COLO668 (cell line): ENCODE measurements at regions not wholly inside any gene's neighbourhood (a gene's known extent, or its start where the extent isn't known, plus 50 kb on each side); places are given as distances from the start of the nearest gene placed in this dataset.
A peak's percentile ranks its signal among the peaks of the same experiment; 100 is the strongest.

Source experiments
- DNase-seq: peaks from one replicate; lab custom pipeline; 2025; ENCODE audit not compliant: unreplicated experiment; lab: John Stamatoyannopoulos, UW

DNA sequence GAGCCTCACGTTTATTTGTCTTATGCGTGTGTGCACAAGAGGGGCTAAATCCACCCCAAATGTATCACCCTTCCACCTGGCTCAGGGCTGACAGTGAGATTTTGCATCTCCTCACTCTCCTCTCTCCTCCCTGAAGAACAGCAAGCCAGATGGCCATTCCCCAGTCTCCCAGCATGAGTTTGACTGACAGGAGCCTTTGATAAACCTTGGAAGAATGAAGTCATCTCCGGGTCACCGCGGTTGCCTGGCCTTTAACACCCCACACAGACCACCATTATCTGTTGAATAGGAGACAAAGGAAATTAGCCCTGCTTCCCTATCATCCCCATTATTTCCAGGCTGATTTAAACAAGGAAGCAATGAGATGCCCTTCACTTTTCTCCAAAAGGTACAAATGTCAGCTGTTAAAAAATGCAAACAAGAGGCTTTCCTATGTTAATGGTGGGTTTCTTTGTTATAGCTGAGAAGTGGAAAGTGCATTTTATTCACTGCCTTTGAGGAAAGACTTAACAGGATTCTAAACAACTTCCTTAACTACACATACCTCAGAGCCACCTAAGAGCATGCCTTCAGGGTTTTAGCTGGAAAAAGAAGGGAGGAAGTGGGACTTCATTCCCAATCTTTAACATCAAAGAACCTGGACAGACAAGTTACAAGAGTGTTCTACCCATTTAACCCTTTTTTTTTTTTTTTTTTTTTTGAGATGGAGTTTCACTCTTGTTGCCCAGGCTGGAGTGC, 524.8 kb upstream of the ID4 start:
- no peak for DNase-seq

DNA sequence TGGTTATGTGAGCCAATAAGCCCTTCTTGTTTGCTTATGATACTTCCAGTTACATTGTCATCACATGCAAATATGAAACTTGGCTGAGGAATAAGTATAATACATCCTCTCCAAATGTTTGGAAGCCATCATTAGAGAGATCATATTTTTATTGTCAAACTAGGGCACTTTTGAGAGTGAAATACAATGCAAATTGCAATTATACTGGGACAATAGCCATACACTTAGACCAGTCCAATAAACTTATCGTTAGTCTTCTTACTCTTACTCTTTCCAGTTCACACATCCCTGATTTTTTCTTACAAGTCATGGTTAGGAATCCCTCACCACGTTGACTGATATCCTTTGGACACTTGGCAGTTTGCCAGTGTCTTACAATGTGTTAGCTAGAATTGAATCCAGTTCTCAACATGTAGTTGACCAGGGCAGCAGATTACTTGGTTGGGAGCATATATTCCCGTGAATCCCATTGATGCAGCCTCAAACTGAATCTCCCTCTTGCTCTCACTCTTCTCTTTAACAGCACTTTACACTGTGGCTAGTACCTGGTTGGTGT, 519.7 kb upstream of the ID4 start:
- no peak for DNase-seq

DNA sequence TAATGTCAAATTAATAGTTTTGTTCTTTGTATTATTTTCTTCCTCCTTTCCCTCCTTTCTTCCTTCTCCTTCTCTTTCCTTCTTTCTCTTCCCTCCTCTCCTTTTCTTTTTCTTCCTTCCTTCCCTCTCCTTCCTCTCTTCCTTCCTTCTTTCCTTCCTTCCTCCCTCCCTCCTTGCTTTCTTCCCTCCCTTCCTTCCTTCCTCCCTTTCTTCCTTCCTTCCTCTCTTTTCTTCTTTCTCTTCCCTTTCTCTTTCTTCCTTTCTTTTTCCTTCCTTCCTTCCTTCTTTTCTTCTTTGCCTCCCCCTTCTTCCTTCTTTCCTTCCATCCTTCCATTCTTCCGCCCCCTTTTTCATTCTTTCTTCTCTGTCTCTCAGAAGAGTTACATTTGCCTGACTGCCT, 518.2 kb upstream of the ID4 start:
- no peak for DNase-seq

DNA sequence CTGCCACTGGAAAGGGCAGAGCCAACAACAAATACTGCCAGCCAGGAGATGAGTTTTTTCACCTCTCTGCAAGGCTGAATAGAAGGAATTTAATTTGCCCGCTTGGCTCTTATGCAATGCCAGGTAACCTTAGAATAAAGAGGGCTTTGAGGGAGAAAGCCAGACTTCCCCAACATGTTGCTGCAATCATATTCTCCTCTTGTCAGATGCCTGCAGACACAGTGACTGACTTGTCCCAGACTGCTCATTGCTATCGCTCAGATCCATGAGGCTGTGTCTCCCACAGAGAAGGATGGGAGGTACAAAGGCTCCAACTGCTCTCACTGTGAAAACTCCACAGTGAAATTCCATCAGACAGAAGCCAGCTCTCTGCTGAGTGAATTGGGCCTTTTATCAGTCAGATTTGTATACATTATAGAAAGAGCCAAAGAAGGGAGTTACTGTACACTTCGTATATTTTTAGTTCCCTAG, 517.0 kb upstream of the ID4 start:
- no peak for DNase-seq

DNA sequence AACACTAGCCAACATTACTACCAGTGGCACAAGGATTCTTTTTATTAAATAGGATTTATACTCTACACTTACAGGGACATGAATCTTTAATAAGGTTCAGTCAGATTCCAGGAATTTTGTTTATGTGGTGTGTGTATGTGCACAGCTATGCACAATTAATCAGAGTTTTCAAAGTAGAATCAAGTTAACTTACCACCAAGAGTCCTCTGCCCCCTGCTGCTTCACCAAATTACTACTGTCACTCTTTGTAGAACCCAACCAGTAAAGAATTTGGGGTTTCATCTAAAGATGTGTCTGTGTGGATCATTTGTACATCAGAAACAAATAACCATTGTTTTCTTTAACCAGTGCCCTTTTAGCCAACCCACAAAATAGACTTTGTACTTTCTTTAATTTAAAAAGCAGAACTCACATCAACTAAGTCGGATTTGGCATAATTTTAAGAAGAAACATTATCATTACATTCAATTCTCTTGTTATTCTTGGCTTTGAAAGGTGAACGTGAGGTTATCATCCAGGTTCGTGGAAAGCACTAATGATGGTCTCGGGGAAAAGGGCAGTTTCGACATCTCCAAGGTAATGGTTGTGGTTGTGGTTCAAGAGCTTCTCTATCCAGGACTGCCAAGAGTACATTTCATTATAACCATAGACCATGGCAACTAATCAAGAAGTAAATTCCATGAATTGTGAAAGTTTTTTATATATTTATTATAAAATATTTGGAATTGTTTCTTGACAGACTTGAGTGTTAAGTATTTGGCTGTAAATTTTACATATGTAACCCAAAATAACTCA, 514.3 kb upstream of the ID4 start:
- DNase-seq = no peak

DNA sequence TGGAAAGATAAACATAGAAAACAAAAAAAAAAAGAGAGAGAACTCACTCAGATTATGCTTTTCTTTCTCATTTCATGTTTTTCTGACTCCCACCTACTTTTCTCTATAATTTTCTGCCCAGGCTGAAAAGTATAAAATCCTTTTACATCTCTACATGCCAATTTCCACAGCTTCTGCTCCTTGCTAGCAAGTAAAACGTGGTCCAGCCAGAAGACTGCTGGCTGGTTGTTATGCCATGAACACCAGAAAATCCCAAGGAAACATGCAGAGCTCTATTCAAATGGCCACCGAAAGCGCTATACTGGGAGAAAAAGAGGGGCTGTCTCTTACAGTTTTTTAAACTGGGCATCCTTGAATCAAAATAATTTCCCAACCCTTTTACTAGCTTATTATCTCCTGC, 512.8 kb upstream of the ID4 start:
- no peak for DNase-seq

DNA sequence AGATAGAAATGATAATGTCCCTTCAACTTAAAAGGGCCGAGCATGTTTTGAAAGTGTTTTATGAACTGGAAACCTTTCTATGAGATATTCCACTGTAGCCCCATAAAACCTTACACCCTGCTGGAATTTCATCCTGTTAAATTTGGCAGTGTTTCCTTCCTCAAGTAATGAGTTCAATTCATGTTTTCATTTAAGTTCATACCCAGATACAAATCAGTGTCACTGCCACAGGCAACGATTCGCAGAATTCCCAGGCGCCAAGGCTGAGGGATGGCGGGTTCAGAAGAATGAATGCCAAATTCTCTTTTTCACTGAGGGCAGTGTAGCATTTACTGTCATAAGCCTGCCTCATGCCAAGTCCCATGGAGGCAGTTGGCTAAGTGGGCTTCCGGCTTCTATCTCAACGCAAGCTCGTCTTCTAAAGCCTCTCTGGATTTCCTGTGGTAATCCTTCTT, 511.8 kb upstream of the ID4 start:
- DNase-seq = no peak

DNA sequence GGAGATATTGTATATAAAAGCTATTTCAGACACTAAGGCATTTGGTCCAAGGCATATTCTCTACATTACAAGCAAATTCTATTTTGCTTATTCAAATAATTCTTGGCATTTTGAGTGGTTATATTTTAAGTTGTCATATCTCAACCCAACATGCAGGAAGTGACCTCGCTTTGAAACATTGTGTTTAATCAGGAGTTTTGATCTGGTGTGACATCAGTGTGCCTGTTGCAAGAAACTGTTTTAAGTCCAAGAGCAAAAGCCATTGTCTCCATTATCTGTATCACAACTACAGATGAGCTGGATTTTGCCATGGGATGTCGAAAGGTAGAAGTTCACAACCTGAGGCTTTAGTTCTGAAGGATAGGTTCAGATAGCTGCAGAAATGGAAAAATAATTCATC, 509.9 kb upstream of the ID4 start:
- no peak for DNase-seq

DNA sequence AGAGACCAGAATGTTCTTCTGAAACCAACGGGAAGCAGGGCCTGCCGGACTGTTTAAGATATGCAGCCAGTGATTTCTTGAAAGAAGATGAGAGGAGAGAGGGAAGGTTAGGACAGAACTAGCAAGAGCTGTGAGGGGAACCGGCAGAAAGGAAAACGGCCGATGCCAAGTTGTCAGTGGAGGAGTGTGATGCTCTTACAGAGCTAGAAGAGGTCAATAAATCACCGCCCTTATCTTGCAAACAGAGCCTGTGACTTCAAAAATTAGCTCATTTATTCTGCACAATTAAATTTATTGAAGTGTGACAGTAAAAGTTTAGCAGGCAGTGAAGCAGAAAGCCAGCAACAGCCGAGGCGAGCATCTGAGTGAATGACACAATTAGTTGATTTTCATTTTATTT, 509.5 kb upstream of the ID4 start:
- DNase-seq = no peak

DNA sequence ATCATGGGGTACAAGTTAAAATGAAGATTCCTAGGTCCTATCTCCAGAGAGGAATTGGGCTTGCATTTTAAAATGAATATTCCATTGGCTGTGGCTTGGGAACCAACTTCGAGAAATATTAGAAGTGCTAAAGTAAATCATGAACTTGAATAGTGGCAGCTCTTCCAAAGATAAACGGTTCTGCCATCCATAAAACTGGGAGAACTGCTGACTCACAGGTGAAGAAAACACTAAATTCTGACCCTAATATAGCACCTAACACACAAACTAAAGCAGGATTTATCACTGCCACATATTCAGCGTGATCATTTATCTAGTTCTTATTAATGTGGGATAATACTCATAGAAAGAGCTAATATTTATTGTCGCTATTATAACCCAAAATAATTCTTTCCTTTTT, 508.1 kb upstream of the ID4 start:
- no peak for DNase-seq

DNA sequence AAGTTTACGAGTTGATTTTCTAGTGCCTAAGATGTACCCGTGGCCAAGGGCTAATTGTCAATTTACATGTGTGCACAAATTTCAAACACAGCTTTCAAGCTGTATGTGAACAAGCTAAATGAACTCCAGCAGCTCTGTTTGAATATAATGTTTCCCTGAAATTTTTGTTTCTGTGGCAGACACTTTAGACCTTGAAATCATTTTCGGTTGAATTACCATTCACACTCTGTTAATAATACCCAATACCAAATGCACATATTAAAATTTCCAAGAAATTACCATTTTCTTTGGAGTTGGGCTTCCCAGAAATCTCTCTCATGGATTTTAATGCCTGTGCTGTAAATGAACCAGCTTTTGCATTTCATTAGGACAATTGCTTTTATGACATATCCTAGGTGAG, 506.1 kb upstream of the ID4 start:
- DNase-seq = no peak

DNA sequence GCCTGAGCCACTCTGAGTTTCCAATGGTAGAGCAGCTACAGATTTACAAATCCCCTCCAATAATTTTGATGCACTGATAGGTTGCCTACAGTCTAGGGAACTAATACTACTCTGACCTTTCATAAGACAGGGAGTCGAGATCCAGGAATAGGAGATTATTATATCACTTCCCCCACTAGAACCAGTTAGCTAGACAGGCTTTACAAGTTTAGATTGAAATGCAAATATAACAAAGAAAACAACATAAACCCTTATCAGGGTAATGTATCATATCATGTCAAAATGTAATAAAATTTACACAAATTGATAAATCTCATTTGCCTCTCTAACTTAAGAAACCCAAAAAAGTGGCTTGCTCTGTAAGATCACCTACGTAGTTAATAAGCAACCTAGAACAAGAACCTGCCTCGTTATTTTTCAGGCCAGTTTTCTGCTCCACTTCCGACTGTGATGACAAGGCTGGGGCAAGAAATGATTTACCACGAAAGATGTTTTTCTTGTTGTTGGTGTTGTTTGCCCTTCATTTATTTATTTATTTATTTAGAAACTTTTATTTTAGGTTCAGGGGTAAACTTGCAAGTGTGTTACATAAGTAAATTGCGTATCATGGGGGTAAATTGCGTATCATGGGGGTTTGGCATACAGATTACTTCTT, 504.2 kb upstream of the ID4 start:
- no peak for DNase-seq

DNA sequence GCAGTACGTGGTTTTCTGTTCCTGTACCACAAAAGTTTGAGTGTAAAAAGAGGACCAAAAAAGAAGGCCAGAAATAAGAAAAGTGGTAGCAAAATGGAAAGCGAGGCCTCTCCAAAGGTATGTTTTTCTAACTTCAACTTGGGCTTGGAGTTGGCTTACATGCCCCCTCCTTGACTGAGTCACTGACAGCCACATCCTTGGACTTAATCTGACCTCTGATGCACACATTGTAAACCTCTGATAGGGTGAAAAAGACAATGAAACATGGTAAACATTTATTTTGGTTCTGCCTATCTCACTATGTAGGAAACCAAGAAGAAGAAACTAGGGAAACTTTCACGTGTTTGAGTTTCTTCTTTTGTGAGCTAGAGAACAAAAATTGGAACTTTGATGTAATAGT, 503.2 kb upstream of the ID4 start:
- DNase-seq = no peak

DNA sequence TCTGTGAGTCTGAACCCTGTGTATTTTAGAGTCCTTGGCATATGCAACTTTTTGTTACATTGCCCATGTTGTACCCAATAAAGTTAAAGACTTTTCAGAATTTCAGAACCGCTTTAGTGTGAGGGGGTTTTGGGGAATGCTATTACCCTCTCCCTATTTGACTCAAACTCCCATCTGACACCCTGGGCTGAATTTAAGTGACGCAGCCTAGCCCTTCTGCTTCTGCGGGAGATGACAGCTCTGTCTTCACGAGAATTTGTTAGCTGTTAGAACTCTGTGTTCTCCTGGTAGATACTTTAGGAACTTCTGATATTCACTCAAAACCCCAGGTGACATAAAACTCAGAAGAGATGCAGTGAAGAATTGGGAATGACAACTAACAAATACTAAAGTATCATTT, 500.6 kb upstream of the ID4 start:
- no peak for DNase-seq

DNA sequence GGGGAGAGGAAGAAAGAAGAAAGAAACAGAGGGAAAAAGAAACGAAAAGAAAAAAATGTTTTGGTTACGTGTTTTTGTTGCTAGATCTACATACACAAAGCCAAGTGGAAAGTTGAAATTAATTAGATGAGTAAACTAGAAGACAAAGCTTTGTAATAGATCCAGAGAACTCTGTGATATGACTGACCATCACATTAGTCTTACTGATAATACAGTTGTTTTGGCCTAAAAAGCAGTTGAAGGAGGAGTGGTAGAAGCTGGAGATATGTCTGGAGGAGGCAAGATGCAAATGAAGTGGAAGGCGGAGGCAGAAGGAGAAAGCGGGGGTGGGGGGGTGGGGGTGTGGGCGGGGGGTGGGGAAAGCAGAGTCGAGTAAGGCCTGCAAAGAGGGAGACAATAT, 500.1 kb upstream of the ID4 start:
- DNase-seq = no peak

DNA sequence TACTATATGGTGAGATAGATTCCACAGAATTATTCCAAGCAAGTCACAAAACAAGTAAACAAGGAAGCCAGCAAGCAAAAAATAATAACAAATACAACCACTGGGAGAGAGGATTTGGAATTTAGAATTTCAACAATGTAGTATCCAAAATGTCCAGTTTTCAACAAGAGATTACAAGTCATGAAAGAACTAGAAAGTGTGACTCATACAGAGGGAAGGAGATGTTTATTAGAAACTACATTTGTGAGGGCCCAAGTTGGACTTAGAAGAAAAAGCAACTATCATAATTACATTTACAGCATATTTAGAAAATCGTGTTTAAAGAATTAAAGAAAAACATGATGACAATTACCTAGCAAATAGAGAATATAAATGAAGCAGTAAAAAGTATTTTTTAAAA, 494.6 kb upstream of the ID4 start:
- DNase-seq = no peak

DNA sequence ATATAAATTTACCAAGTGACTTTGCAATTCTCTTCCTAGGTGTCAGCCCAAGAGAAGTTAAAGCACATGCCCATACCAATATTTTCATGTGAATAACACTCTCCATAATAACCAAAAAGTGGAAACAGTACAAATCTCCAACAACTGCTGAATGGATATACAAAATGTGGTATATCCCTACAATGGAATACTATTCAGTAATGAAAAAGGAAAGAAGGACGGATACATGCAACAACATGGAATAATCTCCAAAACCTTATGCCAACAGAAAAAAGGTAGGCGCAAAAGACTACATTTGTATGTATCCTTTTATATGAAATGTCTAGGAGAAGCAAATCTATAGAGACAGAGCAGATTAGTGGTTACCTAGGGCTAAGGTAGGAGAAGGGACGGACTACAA, 487.7 kb upstream of the ID4 start:
- no peak for DNase-seq

DNA sequence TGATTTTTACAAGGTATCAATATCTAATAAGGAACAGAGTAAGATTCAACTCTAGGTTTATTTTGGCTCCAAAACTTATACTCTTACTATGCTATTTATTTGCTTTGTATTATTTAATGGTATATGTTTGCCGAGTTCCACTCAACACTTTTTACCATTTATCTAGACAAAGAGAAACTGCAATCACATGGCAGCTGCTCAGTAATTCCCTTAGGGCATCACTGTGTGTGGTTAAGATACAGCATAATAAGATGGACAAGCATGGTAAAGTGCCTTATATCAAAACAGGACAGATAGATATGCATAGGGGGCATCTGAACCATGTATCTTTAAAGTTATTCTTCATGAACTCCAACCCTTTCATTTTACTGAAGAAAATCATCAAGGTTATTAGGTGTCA, 483.0 kb upstream of the ID4 start:
- peak; percentile 4 for DNase-seq

DNA sequence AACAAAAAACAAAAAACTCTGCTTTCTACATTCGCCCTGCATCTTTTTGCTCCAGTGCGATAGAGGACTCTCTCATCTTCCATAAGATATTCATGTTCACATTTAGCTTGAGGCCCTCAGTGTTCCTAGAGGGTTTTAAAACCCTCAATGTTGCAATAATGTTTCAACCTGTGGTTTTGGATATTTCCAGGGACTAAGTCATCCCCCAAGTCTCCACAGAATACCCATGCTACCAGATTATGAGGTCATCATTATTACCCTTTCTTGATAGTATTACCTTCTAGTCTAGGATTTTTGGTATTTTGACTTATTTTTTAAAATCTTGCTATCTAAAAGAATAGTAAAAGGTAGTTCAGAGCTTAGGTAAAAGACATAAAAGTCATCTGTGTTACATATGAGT, 480.5 kb upstream of the ID4 start:
- DNase-seq = no peak

DNA sequence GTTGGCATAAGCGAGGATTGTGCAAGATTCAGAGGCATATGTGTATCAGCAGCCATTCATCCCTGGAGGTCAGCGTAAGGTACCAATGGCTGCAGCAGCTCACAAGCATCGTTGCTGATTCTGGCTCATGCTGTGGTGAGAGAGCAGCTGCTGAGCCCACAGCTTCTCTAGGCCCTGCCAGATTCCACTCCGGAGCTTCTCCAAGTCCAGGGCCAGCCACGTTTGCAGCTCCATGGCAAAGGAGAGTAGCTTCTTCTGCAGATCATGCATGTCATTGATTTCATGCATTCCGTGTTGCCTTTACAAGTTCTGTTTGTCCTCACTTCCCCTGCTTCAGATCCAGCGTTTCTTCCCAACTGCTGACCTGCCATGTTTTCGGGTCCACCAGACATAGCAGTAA, 474.8 kb upstream of the ID4 start:
- no peak for DNase-seq

DNA sequence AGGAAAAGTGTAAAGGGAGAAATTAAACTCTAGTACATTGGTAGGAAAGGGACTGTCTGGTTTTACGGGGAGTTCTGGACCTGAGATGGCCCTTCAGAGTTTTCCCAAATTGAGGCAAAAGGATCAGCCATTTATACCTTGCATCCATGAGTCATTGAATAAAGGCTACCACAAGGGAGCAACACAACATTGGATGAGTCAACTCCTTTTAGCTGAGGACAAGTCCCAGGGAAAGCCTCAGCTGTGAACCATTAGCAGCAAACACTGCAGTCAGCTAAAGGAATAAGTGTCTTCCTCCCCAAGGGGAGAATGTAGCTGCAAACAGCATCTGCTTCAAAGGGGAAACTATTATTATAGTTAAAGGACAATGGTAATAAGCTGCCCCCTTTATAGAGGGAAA, 468.7 kb upstream of the ID4 start:
- no peak for DNase-seq

DNA sequence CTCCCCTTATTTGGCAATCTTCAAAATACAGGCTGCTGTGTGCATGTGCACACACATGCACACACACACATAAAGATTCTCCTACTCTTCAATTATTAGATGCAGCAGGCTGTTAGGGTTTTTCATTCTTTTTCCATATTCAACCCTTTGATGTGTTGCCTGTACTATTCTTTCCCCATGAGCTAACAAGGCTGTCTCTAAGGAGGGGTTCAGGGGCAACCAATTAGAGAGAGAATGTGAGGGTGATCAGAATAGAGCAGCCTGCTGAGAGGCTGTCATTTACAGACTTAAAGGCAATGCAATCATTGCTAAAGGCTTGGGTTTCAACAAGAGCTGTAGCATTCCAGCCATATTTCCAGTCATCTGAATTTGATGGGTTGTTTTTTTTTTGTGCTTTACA, 467.4 kb upstream of the ID4 start:
- DNase-seq = no peak
